NCI-H82 treated with DMSO at 0.1 percent for 48 hours (cell line): ENCODE measurements at regions not wholly inside any gene's neighbourhood (a gene's known extent, or its start where the extent isn't known, plus 50 kb on each side); places are given as distances from the start of the nearest gene placed in this dataset.

Source experiments
- DNase-seq: peaks from one replicate; lab custom pipeline; 2025; ENCODE audit not compliant: unreplicated experiment; lab: John Stamatoyannopoulos, UW

- DNase-seq, result no peak
These were observed 319.0 kb downstream of the GLRX3 start for GRCh38 chr10:130455111-130455695.

GRCh38 chr10:130455791-130456190 lies 319.6 kb downstream of the GLRX3 start:
- DNase-seq, result no peak

- no peak for DNase-seq
These were observed 320.4 kb downstream of the GLRX3 start for GRCh38 chr10:130456616-130457015.

- DNase-seq, result no peak
These were observed 322.3 kb downstream of the GLRX3 start for GRCh38 chr10:130458509-130458908.

- DNase-seq, result no peak
These were observed 322.8 kb downstream of the GLRX3 start for GRCh38 chr10:130459011-130459410.

GRCh38 chr10:130459851-130460490 lies 323.8 kb downstream of the GLRX3 start:
- DNase-seq, result no peak

GRCh38 chr10:130461631-130462030 lies 325.4 kb downstream of the GLRX3 start:
- DNase-seq, result no peak

- DNase-seq, result no peak
These were observed 327.1 kb downstream of the GLRX3 start for GRCh38 chr10:130463104-130463875.

- no peak for DNase-seq
These were observed 327.7 kb downstream of the GLRX3 start for GRCh38 chr10:130463876-130464364.

GRCh38 chr10:130464426-130464825 lies 328.2 kb downstream of the GLRX3 start:
- no peak for DNase-seq

- no peak for DNase-seq
These were observed 330.2 kb downstream of the GLRX3 start for GRCh38 chr10:130466271-130466997.

- DNase-seq, result no peak
These were observed 334.1 kb downstream of the GLRX3 start for GRCh38 chr10:130470286-130470685.

- no peak for DNase-seq
These were observed 334.8 kb downstream of the GLRX3 start for GRCh38 chr10:130470973-130471372.

- no peak for DNase-seq
These were observed 335.3 kb downstream of the GLRX3 start for GRCh38 chr10:130471486-130471885.

GRCh38 chr10:130472236-130472635 lies 336.0 kb downstream of the GLRX3 start:
- no peak for DNase-seq

- DNase-seq, result no peak
These were observed 338.4 kb downstream of the GLRX3 start for GRCh38 chr10:130474591-130474990.

GRCh38 chr10:130477360-130477759 lies 341.2 kb downstream of the GLRX3 start:
- DNase-seq, result no peak

- DNase-seq, result no peak
These were observed 343.0 kb downstream of the GLRX3 start for GRCh38 chr10:130479146-130479545.

- DNase-seq, result no peak
These were observed 343.7 kb downstream of the GLRX3 start for GRCh38 chr10:130479926-130480325.

GRCh38 chr10:130480491-130480890 lies 344.3 kb downstream of the GLRX3 start:
- no peak for DNase-seq
